ENCODE measurements at regions not wholly inside any gene's neighbourhood (a gene's known extent, or its start where the extent isn't known, plus 50 kb on each side); places are given as distances from the start of the nearest gene placed in this dataset.

DNA sequence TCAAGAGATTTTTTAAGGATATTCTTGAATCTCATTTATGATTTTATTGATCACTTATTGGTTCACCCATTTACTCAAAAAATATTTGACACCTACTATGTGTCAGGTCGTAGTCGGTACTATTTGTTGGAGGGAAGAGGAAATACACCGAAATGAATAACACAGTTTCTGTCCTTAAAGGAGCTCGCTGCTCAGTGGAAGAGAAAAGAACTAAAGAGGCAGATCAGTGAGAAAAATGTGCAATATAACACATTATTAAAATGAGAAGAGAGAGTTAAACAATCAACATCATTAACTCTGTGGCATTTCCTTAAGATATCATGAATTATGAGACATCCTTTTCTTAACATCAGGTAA is 56.1 kb upstream of the ADAMTS9 start:
- H3K4me1 ChIP-seq: no peaks in the 10 kb centered on the region
- POLR2A ChIA-PET: no interaction called here
- H3K4me1 Mint-ChIP-seq (ENCODE audit: low read depth, unreplicated experiment): peaks cover 13% of the 10 kb centered on the region
- no peaks in the 10 kb centered on the region for H3K9me3 ChIP-seq
- H3K27me3 ChIP-seq (replicated peaks; ENCODE audit: control insufficient read depth, insufficient read depth, low read length): no peaks in the 10 kb centered on the region
- no peaks in the 10 kb centered on the region for H3K36me3 Mint-ChIP-seq (ENCODE audit: insufficient read depth, unreplicated experiment)
- CTCF ChIA-PET: no interaction called here
- H3K9me3 Mint-ChIP-seq (ENCODE audit: unreplicated experiment): no peaks in the 10 kb centered on the region
- no TSS peak for BruUV-seq (replicated peaks)
- H3K27me3 Mint-ChIP-seq (ENCODE audit: insufficient read depth, unreplicated experiment): no peaks in the 10 kb centered on the region
- H3K36me3 ChIP-seq (ENCODE audit: control insufficient read depth, insufficient read depth, low read length): no peaks in the 10 kb centered on the region
- H3K4me3 ChIP-seq (ENCODE audit: low read depth, low read length): no peak overlapping the region
- TF ChIP-seq CTCF (IDR thresholded peaks at IDR 0.05; ENCODE audit: insufficient read depth in 1 of 2, low read depth in 1 of 2, low read length in 1 of 2, severe bottlenecking in 1 of 2, unreplicated experiment in 1 of 2): no peak
- no peak overlapping the region for H3K4me3 Mint-ChIP-seq (ENCODE audit: unreplicated experiment)
- intact Hi-C loops (cut with micrococcal nuclease; ENCODE audit: unreplicated experiment): no loop called here
- no peak for DNase-seq
- no peak overlapping the region for H3K27ac Mint-ChIP-seq (ENCODE audit: unreplicated experiment)

- intact Hi-C loops (cut with micrococcal nuclease; ENCODE audit: unreplicated experiment): no loop called here
- H3K4me1 ChIP-seq: no peaks in the 10 kb centered on the region
- no peaks in the 10 kb centered on the region for H3K36me3 ChIP-seq (ENCODE audit: control insufficient read depth, insufficient read depth, low read length)
- POLR2A ChIA-PET: no interaction called here
- Mint-ChIP-seq H3K27me3 (ENCODE audit: insufficient read depth, unreplicated experiment) (no peaks in the 10 kb centered on the region), H3K27ac (ENCODE audit: unreplicated experiment) (no peak overlapping the region), H3K36me3 (ENCODE audit: insufficient read depth, unreplicated experiment) (no peaks in the 10 kb centered on the region), H3K4me3 (ENCODE audit: unreplicated experiment) (no peak overlapping the region), H3K9me3 (ENCODE audit: unreplicated experiment) (no peaks in the 10 kb centered on the region), H3K4me1 (ENCODE audit: low read depth, unreplicated experiment) (peaks cover 13% of the 10 kb centered on the region)
- no peak overlapping the region for H3K4me3 ChIP-seq (ENCODE audit: low read depth, low read length)
- no peak for TF ChIP-seq CTCF (IDR thresholded peaks at IDR 0.05; ENCODE audit: insufficient read depth in 1 of 2, low read depth in 1 of 2, low read length in 1 of 2, severe bottlenecking in 1 of 2, unreplicated experiment in 1 of 2)
- BruUV-seq (replicated peaks): no TSS peak
- CTCF ChIA-PET: no interaction called here
- H3K27me3 ChIP-seq (replicated peaks; ENCODE audit: control insufficient read depth, insufficient read depth, low read length): no peaks in the 10 kb centered on the region
- no peaks in the 10 kb centered on the region for H3K9me3 ChIP-seq
- DNase-seq: no peak
Measured at GRCh38 chr3:64743156-64743886, 55.5 kb upstream of the ADAMTS9 start.

DNA sequence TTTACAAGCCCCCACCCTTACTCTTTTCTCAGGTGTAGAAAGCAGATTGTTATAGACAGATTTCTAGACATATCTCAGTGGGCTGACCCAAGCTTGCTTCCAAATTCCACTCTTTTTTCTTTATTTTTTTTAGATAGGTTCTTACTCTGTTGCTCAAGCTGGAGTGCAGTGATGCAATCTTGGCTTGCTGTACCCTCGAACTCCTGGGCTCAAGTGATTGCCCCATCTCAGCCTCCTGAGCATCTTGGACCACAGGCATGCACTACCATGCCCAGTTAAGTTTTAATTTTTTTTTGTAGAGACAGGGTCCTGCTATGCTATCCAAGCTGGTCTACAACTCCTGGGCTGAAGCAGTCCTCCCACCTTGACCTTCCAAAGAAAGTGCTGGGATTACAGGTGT is 53.5 kb upstream of the ADAMTS9 start:
- Histone ChIP-seq H3K9me3 (no peaks in the 10 kb centered on the region), H3K36me3 (ENCODE audit: control insufficient read depth, insufficient read depth, low read length) (no peaks in the 10 kb centered on the region), H3K4me1 (no peaks in the 10 kb centered on the region), H3K27me3 (replicated peaks; ENCODE audit: control insufficient read depth, insufficient read depth, low read length) (no peaks in the 10 kb centered on the region), H3K4me3 (ENCODE audit: low read depth, low read length) (no peak overlapping the region)
- BruUV-seq (replicated peaks): no TSS peak
- Mint-ChIP-seq H3K9me3 (ENCODE audit: unreplicated experiment) (no peaks in the 10 kb centered on the region), H3K4me3 (ENCODE audit: unreplicated experiment) (no peak overlapping the region), H3K27me3 (ENCODE audit: insufficient read depth, unreplicated experiment) (no peaks in the 10 kb centered on the region), H3K27ac (ENCODE audit: unreplicated experiment) (no peak overlapping the region), H3K36me3 (ENCODE audit: insufficient read depth, unreplicated experiment) (no peaks in the 10 kb centered on the region), H3K4me1 (ENCODE audit: low read depth, unreplicated experiment) (peaks cover 13% of the 10 kb centered on the region)
- no peak for DNase-seq
- no peak for TF ChIP-seq CTCF (IDR thresholded peaks at IDR 0.05; ENCODE audit: insufficient read depth in 1 of 2, low read depth in 1 of 2, low read length in 1 of 2, severe bottlenecking in 1 of 2, unreplicated experiment in 1 of 2)
- ChIA-PET CTCF (no interaction called here), POLR2A (no interaction called here)
- intact Hi-C loops (cut with micrococcal nuclease; ENCODE audit: unreplicated experiment): no loop called here

Measured in Caco-2 (cell line).